HG02884 (cell line): ENCODE measurements at regions not wholly inside any gene's neighbourhood (a gene's known extent, or its start where the extent isn't known, plus 50 kb on each side); places are given as distances from the start of the nearest gene placed in this dataset.
"Not testable (repeated sequence)": the region's sequence is repeated elsewhere in the genome, so short reads cannot be mapped to it uniquely, and the experiment has no call there.

ENCODE experiments used
- ATAC-seq: cut with Tn5 transposase; IDR thresholded peaks from one replicate; pipeline ENCODE4 v1.9.1; 2021; ENCODE audit warnings: mild to moderate bottlenecking, moderate library complexity; ENCODE audit not compliant: unreplicated experiment

GRCh38 chr3:71964170-71964569 lies 179.2 kb upstream of the PROK2 start:
- ATAC-seq = no peak

GRCh38 chr3:71962561-71963240 lies 177.8 kb upstream of the PROK2 start:
- no peak for ATAC-seq

- no peak for ATAC-seq
Observed at GRCh38 chr3:71961891-71962290, 176.9 kb upstream of the PROK2 start.

- ATAC-seq = no peak
Observed at GRCh38 chr3:71961378-71961777, 176.4 kb upstream of the PROK2 start.

GRCh38 chr3:71958533-71958932 lies 173.6 kb upstream of the PROK2 start:
- no peak for ATAC-seq

- no peak for ATAC-seq
Observed at GRCh38 chr3:71956716-71957115, 171.8 kb upstream of the PROK2 start.

GRCh38 chr3:71956069-71956340 lies 171.1 kb upstream of the PROK2 start:
- ATAC-seq = no peak

- no peak for ATAC-seq
Observed at GRCh38 chr3:71955240-71956068, 170.5 kb upstream of the PROK2 start.

- no peak for ATAC-seq
Observed at GRCh38 chr3:71951842-71952241, 166.9 kb upstream of the PROK2 start.

- ATAC-seq = no peak
Observed at GRCh38 chr3:71951361-71951760, 166.4 kb upstream of the PROK2 start.

GRCh38 chr3:71949442-71949841 lies 164.5 kb upstream of the PROK2 start:
- ATAC-seq = no peak

GRCh38 chr3:71944482-71945065 lies 159.6 kb upstream of the PROK2 start:
- ATAC-seq = no peak

- no peak for ATAC-seq
Observed at GRCh38 chr3:71942432-71943187, 157.7 kb upstream of the PROK2 start.

- no peak for ATAC-seq
Observed at GRCh38 chr3:71940486-71940885, 155.5 kb upstream of the PROK2 start.

GRCh38 chr3:71938081-71938480 lies 153.1 kb upstream of the PROK2 start:
- not testable (repeated sequence) for ATAC-seq

GRCh38 chr3:71936681-71937080 lies 151.7 kb upstream of the PROK2 start:
- ATAC-seq = no peak

GRCh38 chr3:71934520-71935270 lies 149.7 kb upstream of the PROK2 start:
- no peak for ATAC-seq

GRCh38 chr3:71931922-71932321 lies 147.0 kb upstream of the PROK2 start:
- ATAC-seq = no peak

GRCh38 chr3:71930056-71930991 lies 145.4 kb upstream of the PROK2 start:
- no peak for ATAC-seq

GRCh38 chr3:71928212-71928611 lies 143.3 kb upstream of the PROK2 start:
- ATAC-seq = no peak
